IMR-90 (cell line): ENCODE measurements at regions not wholly inside any gene's neighbourhood (a gene's known extent, or its start where the extent isn't known, plus 50 kb on each side); places are given as distances from the start of the nearest gene placed in this dataset.

ENCODE experiments used
- ATAC-seq: fragments of 200-7000 bp; cut with Tn5 transposase; 2 replicates; pipeline ENCODE4 v1.9.1; 2020; ENCODE audit warnings: low read depth, mild to moderate bottlenecking, moderate library complexity
- BruUV-seq: library from RNA; stranded (reverse); fragments of 400-500 nt; replicated peaks from 2 replicates; lab custom pipeline; 2021; lab: Mats Ljungman, UMichigan
- CTCF ChIA-PET: fragments of 300-600 bp; formaldehyde crosslinking; extraction: SDS; loops from one replicate; lab custom pipeline; 2021; ENCODE audit warnings: antibody characterized with exemption; lab: Yijun Ruan, JAX
- POLR2A ChIA-PET: fragments of 300-600 bp; sonication (Branson Sonifier 250); formaldehyde crosslinking; loops from one replicate; lab custom pipeline; 2022; ENCODE audit warnings: antibody characterized with exemption; ENCODE audit not compliant: unreplicated experiment; lab: Charles Lee
- DNase-seq: peaks from one replicate; pipeline ENCODE4 v3.0.0; 2013
- H2AFZ ChIP-seq: replicated peaks from 2 replicates; pipeline ENCODE3; 2013; ENCODE audit warnings: low read length, mild to moderate bottlenecking; ENCODE audit not compliant: poor library complexity
- H2AK5ac ChIP-seq: 2 replicates; pipeline ENCODE4 v1.6.1; 2013; ENCODE audit warnings: low read depth, low read length, inconsistent platforms
- H2AK9ac ChIP-seq: replicated peaks from 2 replicates; pipeline ENCODE3; 2013; ENCODE audit warnings: mild to moderate bottlenecking, low read depth, low read length, moderate library complexity; ENCODE audit not compliant: poor library complexity
- H2BK120ac ChIP-seq: 2 replicates; pipeline ENCODE4 v1.6.1; 2013; ENCODE audit warnings: low read depth, low read length, inconsistent platforms
- H2BK15ac ChIP-seq: 3 replicates; pipeline ENCODE4 v1.6.1; 2013; ENCODE audit warnings: low read depth, low read length, inconsistent platforms
- H2BK20ac ChIP-seq: 2 replicates; pipeline ENCODE4 v1.6.1; 2013; ENCODE audit warnings: low read depth, mild to moderate bottlenecking, inconsistent platforms, low read length, moderate library complexity
- H2BK5ac ChIP-seq: 2 replicates; pipeline ENCODE4 v1.6.1; 2013; ENCODE audit warnings: mild to moderate bottlenecking, low read depth, low read length, inconsistent platforms; ENCODE audit not compliant: poor library complexity, severe bottlenecking
- H3K14ac ChIP-seq: replicated peaks from 2 replicates; pipeline ENCODE4 v1.6.1; 2013; ENCODE audit warnings: low read depth, low read length, inconsistent platforms
- H3K18ac ChIP-seq: 2 replicates; pipeline ENCODE4 v1.6.1; 2013; ENCODE audit warnings: low read depth, low read length, control low read depth
- H3K23ac ChIP-seq: 2 replicates; pipeline ENCODE4 v1.6.1; 2013; ENCODE audit warnings: low read depth, low read length, inconsistent platforms
- H3K27ac ChIP-seq: 2 replicates; pipeline ENCODE4 v1.5.1; 2013; ENCODE audit warnings: mild to moderate bottlenecking, control low read depth, low read length; ENCODE audit not compliant: insufficient read depth
- H3K27me3 ChIP-seq: 2 replicates; pipeline ENCODE4 v1.6.1; 2013; ENCODE audit warnings: low read length; ENCODE audit not compliant: control insufficient read depth, insufficient read depth
- H3K36me3 ChIP-seq: 2 replicates; pipeline ENCODE4 v1.6.1; 2013; ENCODE audit warnings: low read length, mixed read lengths; ENCODE audit not compliant: control insufficient read depth, insufficient read depth
- H3K4ac ChIP-seq: 2 replicates; pipeline ENCODE4 v1.6.1; 2013; ENCODE audit warnings: low read depth, low read length, inconsistent platforms
- H3K4me1 ChIP-seq: 2 replicates; pipeline ENCODE4 v1.6.1; 2013; ENCODE audit warnings: low read length, mixed read lengths; ENCODE audit not compliant: control insufficient read depth, insufficient read depth
- H3K4me2 ChIP-seq: 2 replicates; pipeline ENCODE4 v1.6.1; 2013; ENCODE audit warnings: low read depth, mild to moderate bottlenecking, control low read depth, low read length, moderate library complexity
- H3K4me3 ChIP-seq: 2 replicates; pipeline ENCODE4 v1.5.1; 2013; ENCODE audit warnings: low read depth, mild to moderate bottlenecking, control low read depth, low read length, moderate library complexity; ENCODE audit not compliant: insufficient read depth
- H3K56ac ChIP-seq: 2 replicates; pipeline ENCODE4 v1.6.1; 2013; ENCODE audit warnings: low read length, inconsistent platforms; ENCODE audit not compliant: insufficient read depth; ENCODE audit errors: extremely low read depth
- H3K79me1 ChIP-seq, 2 experiments: 2 replicates each; pipeline ENCODE4 v1.6.1; 2013; ENCODE audit warnings: low read length in 2 of 2, inconsistent platforms in 1 of 2, low read depth in 1 of 2
- H3K9ac ChIP-seq: 2 replicates; pipeline ENCODE4 v1.6.1; 2013; ENCODE audit warnings: low read depth, low read length, control low read depth
- H3K9me1 ChIP-seq: 2 replicates; pipeline ENCODE4 v1.6.1; 2013; ENCODE audit warnings: low read length, inconsistent platforms; ENCODE audit not compliant: insufficient read depth
- H3K9me3 ChIP-seq: 2 replicates; pipeline ENCODE4 v1.6.1; 2013; ENCODE audit warnings: low read length; ENCODE audit not compliant: control insufficient read depth, insufficient read depth
- H4K20me1 ChIP-seq: 2 replicates; pipeline ENCODE4 v1.6.1; 2013; ENCODE audit warnings: low read length, inconsistent platforms; ENCODE audit not compliant: insufficient read depth
- H4K5ac ChIP-seq: 2 replicates; pipeline ENCODE4 v1.6.1; 2013; ENCODE audit warnings: mild to moderate bottlenecking, low read depth, low read length, control low read depth
- H4K8ac ChIP-seq, 2 experiments: 2 replicates each; pipeline ENCODE4 v1.6.1; 2013; ENCODE audit warnings: low read depth in 2 of 2, low read length in 2 of 2, control low read depth in 1 of 2, inconsistent platforms in 1 of 2
- H4K91ac ChIP-seq: 2 replicates; pipeline ENCODE4 v1.6.1; 2013; ENCODE audit warnings: low read depth, low read length, inconsistent platforms; ENCODE audit not compliant: insufficient read depth
- BHLHE40 ChIP-seq: fragments of 150-350 bp; IDR thresholded peaks from 2 replicates; pipeline ENCODE4 v1.6.1; 2016; ENCODE audit warnings: mild to moderate bottlenecking, low read depth, low read length
- CEBPB ChIP-seq: IDR thresholded peaks from 2 replicates; pipeline ENCODE4 v1.6.1; 2012; ENCODE audit warnings: low read depth, low read length, improper control_type of control experiment
- CHD1 ChIP-seq: IDR thresholded peaks from 2 replicates; pipeline ENCODE4 v1.6.1; 2012; ENCODE audit warnings: low read depth, low read length, improper control_type of control experiment
- FOS ChIP-seq: fragments of 150-350 bp; IDR thresholded peaks from 2 replicates; pipeline ENCODE4 v1.6.1; 2016; ENCODE audit warnings: low read depth, low read length
- MAFK ChIP-seq: IDR thresholded peaks from 2 replicates; pipeline ENCODE4 v1.6.1; 2012; ENCODE audit warnings: low read depth, low read length, improper control_type of control experiment
- MAZ ChIP-seq: IDR thresholded peaks from 2 replicates; pipeline ENCODE4 v1.6.1; 2012; ENCODE audit warnings: low read depth, mild to moderate bottlenecking, low read length, improper control_type of control experiment, moderate library complexity, borderline replicate concordance
- MXI1 ChIP-seq: IDR thresholded peaks from 2 replicates; pipeline ENCODE4 v1.6.1; 2012; ENCODE audit warnings: low read depth, mild to moderate bottlenecking, low read length, moderate library complexity, borderline replicate concordance
- NFE2L2 ChIP-seq: fragments of 150-350 bp; IDR thresholded peaks from 2 replicates; pipeline ENCODE4 v1.6.1; 2016; ENCODE audit warnings: low read depth, mild to moderate bottlenecking, low read length
- POLR2A ChIP-seq: IDR thresholded peaks from 2 replicates; pipeline ENCODE4 v1.6.1; 2012; ENCODE audit warnings: mild to moderate bottlenecking, low read depth, low read length
- RAD21 ChIP-seq: IDR thresholded peaks from 2 replicates; pipeline ENCODE4 v1.6.1; 2012; ENCODE audit warnings: low read length, improper control_type of control experiment
- RCOR1 ChIP-seq: IDR thresholded peaks from 2 replicates; pipeline ENCODE4 v1.6.1; 2012; ENCODE audit warnings: mild to moderate bottlenecking, low read length, improper control_type of control experiment; ENCODE audit not compliant: insufficient replicate concordance
- RFX5 ChIP-seq: IDR thresholded peaks from 2 replicates; pipeline ENCODE4 v1.8.0; 2012; ENCODE audit warnings: low read depth, mild to moderate bottlenecking, low read length, moderate library complexity
- SMC3 ChIP-seq: fragments of 150-350 bp; IDR thresholded peaks from 2 replicates; pipeline ENCODE4 v1.6.1; 2016; ENCODE audit warnings: low read depth, mild to moderate bottlenecking, antibody characterized with exemption, low read length, moderate library complexity
- USF2 ChIP-seq: fragments of 150-350 bp; IDR thresholded peaks from 2 replicates; pipeline ENCODE4 v1.6.1; 2017; ENCODE audit warnings: mild to moderate bottlenecking, antibody characterized with exemption, low read length, low read depth
- WGBS, 2 experiments: methylation state at CpG; one replicate each; pipeline versions ENCODE4 v1.1.5 to v1.1.7; 2013; ENCODE audit warnings: missing lambda C conversion rate in 2 of 2; ENCODE audit not compliant: insufficient read length in 1 of 2; ENCODE audit errors: extremely low coverage in 2 of 2; 5-methylcytosine and 5-hydroxymethylcytosine counted together
- dilution Hi-C: fragments of 300-500 bp; cut with HindIII; formaldehyde crosslinking; loops from one replicate; pipeline ENCODE4 v1.14.3; 2018; ENCODE audit warnings: low sequenced_read_pairs; ENCODE audit not compliant: unreplicated experiment
- in situ Hi-C: fragments of 300-500 bp; cut with MboI; formaldehyde crosslinking; loops from 3 replicates; pipeline ENCODE4 v1.14.3; 2019; ENCODE audit warnings: low sequenced_read_pairs, inconsistent platforms, mixed read lengths
- intact Hi-C: fragments of 100-400 bp; cut with micrococcal nuclease; formaldehyde crosslinking; loops from 2 replicates; pipeline ENCODE4 v1.10.0; 2022
- TF ChIP-seq, protein P1 (sequence below): fragments of 150-350 bp; IDR thresholded peaks from 2 replicates; pipeline ENCODE4 v1.6.1; 2016; ENCODE audit warnings: low read depth, mild to moderate bottlenecking, low read length, moderate library complexity, borderline replicate concordance
- TF ChIP-seq, protein P2 (sequence below): conservative IDR thresholded peaks from 2 replicates; pipeline ENCODE4 v1.5.1; 2012; ENCODE audit warnings: mild to moderate bottlenecking, low read depth, low read length, improper control_type of control experiment

DNA sequence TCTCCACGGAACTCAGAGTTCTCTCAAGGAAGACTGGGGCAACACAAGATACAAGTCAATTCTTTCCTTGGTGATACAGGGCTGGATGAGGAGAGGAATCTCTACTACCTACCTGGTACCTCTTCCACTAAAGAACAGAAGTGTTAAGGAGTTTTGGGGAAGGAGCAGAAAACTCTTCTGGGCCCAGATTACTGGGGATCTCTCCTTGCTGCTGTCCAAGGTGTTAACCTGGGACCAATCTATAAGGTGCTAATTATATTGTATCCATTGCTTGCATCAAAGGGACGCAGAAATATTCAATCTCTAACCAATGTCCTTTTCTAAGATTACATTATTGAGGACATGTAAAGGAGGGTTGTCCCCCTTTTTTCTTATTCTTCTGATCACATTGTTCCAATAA lies 1102.5 kb downstream of the AMY1C start:
- Histone ChIP-seq H2BK15ac (no peak overlapping the region), H3K18ac (no peak overlapping the region), H4K8ac (no peak overlapping the region), H4K5ac (no peak overlapping the region), H3K4ac (no peak overlapping the region), H4K20me1 (no peaks in the 10 kb centered on the region), H2BK120ac (no peak overlapping the region), H2AFZ (no peak overlapping the region), H3K36me3 (no peaks in the 10 kb centered on the region), H3K23ac (no peak overlapping the region), H3K4me3 (no peak overlapping the region), H3K79me1 (no peaks in the 10 kb centered on the region), H3K4me2 (no peak overlapping the region), H3K27ac (no peak overlapping the region), H2AK9ac (no peak overlapping the region), H4K91ac (no peak overlapping the region), H2AK5ac (no peak overlapping the region), H3K56ac (no peak overlapping the region), H3K9ac (no peak overlapping the region), H3K9me3 (peaks cover 11% of the 10 kb centered on the region; the same call in 1 of the 2 replicates), H3K14ac (no peak overlapping the region), H2BK20ac (no peak overlapping the region), H3K27me3 (no peaks in the 10 kb centered on the region), H2BK5ac (no peak overlapping the region), H3K9me1 (no peaks in the 10 kb centered on the region), H3K4me1 (no peaks in the 10 kb centered on the region)
- ATAC-seq, result no peak
- no CpG with 5 or more reads among the region's 2 CpGs for WGBS, 2 experiments
- DNase-seq, result no peak
- in situ Hi-C loops (no loop called here), dilution Hi-C loops (no loop called here), intact Hi-C loops (no loop called here)
- TF ChIP-seq CHD1 (no peak), FOS (no peak), SMC3 (no peak), MAZ (no peak), RCOR1 (no peak), RAD21 (no peak), MAFK (no peak), CEBPB (no peak), RFX5 (no peak), POLR2A (no peak), MXI1 (no peak), NFE2L2 (no peak), USF2 (no peak), BHLHE40 (no peak)
- TF ChIP-seq, protein P1, sequence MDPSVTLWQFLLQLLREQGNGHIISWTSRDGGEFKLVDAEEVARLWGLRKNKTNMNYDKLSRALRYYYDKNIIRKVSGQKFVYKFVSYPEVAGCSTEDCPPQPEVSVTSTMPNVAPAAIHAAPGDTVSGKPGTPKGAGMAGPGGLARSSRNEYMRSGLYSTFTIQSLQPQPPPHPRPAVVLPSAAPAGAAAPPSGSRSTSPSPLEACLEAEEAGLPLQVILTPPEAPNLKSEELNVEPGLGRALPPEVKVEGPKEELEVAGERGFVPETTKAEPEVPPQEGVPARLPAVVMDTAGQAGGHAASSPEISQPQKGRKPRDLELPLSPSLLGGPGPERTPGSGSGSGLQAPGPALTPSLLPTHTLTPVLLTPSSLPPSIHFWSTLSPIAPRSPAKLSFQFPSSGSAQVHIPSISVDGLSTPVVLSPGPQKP, result no peak
- TF ChIP-seq, protein P2, sequence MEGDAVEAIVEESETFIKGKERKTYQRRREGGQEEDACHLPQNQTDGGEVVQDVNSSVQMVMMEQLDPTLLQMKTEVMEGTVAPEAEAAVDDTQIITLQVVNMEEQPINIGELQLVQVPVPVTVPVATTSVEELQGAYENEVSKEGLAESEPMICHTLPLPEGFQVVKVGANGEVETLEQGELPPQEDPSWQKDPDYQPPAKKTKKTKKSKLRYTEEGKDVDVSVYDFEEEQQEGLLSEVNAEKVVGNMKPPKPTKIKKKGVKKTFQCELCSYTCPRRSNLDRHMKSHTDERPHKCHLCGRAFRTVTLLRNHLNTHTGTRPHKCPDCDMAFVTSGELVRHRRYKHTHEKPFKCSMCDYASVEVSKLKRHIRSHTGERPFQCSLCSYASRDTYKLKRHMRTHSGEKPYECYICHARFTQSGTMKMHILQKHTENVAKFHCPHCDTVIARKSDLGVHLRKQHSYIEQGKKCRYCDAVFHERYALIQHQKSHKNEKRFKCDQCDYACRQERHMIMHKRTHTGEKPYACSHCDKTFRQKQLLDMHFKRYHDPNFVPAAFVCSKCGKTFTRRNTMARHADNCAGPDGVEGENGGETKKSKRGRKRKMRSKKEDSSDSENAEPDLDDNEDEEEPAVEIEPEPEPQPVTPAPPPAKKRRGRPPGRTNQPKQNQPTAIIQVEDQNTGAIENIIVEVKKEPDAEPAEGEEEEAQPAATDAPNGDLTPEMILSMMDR, result no peak
- POLR2A ChIA-PET, result no interaction called here
- CTCF ChIA-PET, result no interaction called here
- BruUV-seq, result no TSS peak
